Neuronal stem cell (in vitro differentiated cells): ENCODE measurements at regions not wholly inside any gene's neighbourhood (a gene's known extent, or its start where the extent isn't known, plus 50 kb on each side); places are given as distances from the start of the nearest gene placed in this dataset. TPM values are rescaled to one million over a fixed set of nuclear protein-coding genes. Genes with fewer than 3 reads are reported as not detected.

Experiments
- DNase-seq: peaks from one replicate; pipeline ENCODE4 v3.0.0-alpha.2; 2013; ENCODE audit warnings: low spot score
- H2AFZ ChIP-seq: one replicate; pipeline ENCODE4 v1.6.1; 2013; ENCODE audit warnings: mild to moderate bottlenecking, low read length, inconsistent platforms
- H2AK5ac ChIP-seq: 2 replicates; pipeline ENCODE4 v1.6.1; 2013; ENCODE audit warnings: low read depth, mild to moderate bottlenecking, inconsistent platforms, low read length, moderate library complexity, mixed read lengths
- H2BK120ac ChIP-seq: 2 replicates; pipeline ENCODE4 v1.6.1; 2013; ENCODE audit warnings: low read depth, mild to moderate bottlenecking, inconsistent platforms, low read length, moderate library complexity, mixed read lengths
- H2BK12ac ChIP-seq: one replicate; pipeline ENCODE4 v1.6.1; 2013; ENCODE audit warnings: low read length, inconsistent platforms
- H2BK15ac ChIP-seq: 2 replicates; pipeline ENCODE4 v1.6.1; 2013; ENCODE audit warnings: mild to moderate bottlenecking, low read length, inconsistent platforms, mixed read lengths
- H2BK5ac ChIP-seq: one replicate; pipeline ENCODE4 v1.6.1; 2013; ENCODE audit warnings: inconsistent platforms, mild to moderate bottlenecking, low read length, moderate library complexity
- H3K14ac ChIP-seq: one replicate; pipeline ENCODE4 v1.6.1; 2013; ENCODE audit warnings: low read length, inconsistent platforms
- H3K18ac ChIP-seq: 2 replicates; pipeline ENCODE4 v1.6.1; 2013; ENCODE audit warnings: low read length, inconsistent platforms
- H3K23ac ChIP-seq: 2 replicates; pipeline ENCODE4 v1.6.1; 2013; ENCODE audit warnings: low read depth, mild to moderate bottlenecking, mixed read lengths, low read length, inconsistent platforms; ENCODE audit not compliant: poor library complexity
- H3K27ac ChIP-seq: replicated peaks from 3 replicates; pipeline ENCODE4 v1.5.1; 2013; ENCODE audit warnings: low read length, inconsistent platforms
- H3K27me3 ChIP-seq, 3 experiments: 2 replicates each; pipeline ENCODE4 v1.6.1; 2013; ENCODE audit warnings: low read length in 3 of 3, mild to moderate bottlenecking in 2 of 3, inconsistent platforms in 1 of 3, low read depth in 1 of 3, mixed read lengths in 1 of 3, moderate library complexity in 1 of 3; ENCODE audit not compliant: control insufficient read depth in 3 of 3, insufficient read depth in 3 of 3
- H3K36me3 ChIP-seq, 2 donors: replicated peaks in 1 of 2; 2 replicates each; pipeline ENCODE4 v1.6.1; 2013; ENCODE audit warnings: low read length in 2 of 2; ENCODE audit not compliant: control insufficient read depth in 2 of 2, insufficient read depth in 2 of 2
- H3K4ac ChIP-seq: 2 replicates; pipeline ENCODE4 v1.6.1; 2013; ENCODE audit warnings: inconsistent platforms, mild to moderate bottlenecking, low read length, moderate library complexity
- H3K4me1 ChIP-seq, 2 donors: 1 replicate in 1 of 2; 2 replicates in 1 of 2; pipeline ENCODE4 v1.6.1; 2013; ENCODE audit warnings: low read length in 2 of 2, low read depth in 1 of 2; ENCODE audit not compliant: control insufficient read depth in 2 of 2, insufficient read depth in 1 of 2
- H3K4me2 ChIP-seq: one replicate; pipeline ENCODE4 v1.6.1; 2013; ENCODE audit warnings: mild to moderate bottlenecking, low read length, inconsistent platforms; ENCODE audit not compliant: insufficient read depth, poor library complexity, severe bottlenecking
- H3K4me3 ChIP-seq, 2 donors: 2 replicates each; pipeline ENCODE4 v1.5.1; 2013; ENCODE audit warnings: low read length in 2 of 2, mild to moderate bottlenecking in 2 of 2, inconsistent platforms in 1 of 2, moderate library complexity in 1 of 2
- H3K79me1 ChIP-seq: one replicate; pipeline ENCODE4 v1.6.1; 2013; ENCODE audit warnings: low read depth, mild to moderate bottlenecking, inconsistent platforms, low read length, moderate library complexity
- H3K9ac ChIP-seq: one replicate; pipeline ENCODE4 v1.6.1; 2013; ENCODE audit warnings: mild to moderate bottlenecking, low read depth, low read length, inconsistent platforms; ENCODE audit not compliant: poor library complexity
- H3K9me3 ChIP-seq, 2 donors: replicated peaks in 1 of 2; 2 replicates each; pipeline versions ENCODE3 to v1.6.1; 2013; ENCODE audit warnings: low read length in 2 of 2, mild to moderate bottlenecking in 2 of 2, inconsistent platforms in 1 of 2, low read depth in 1 of 2, mixed read lengths in 1 of 2, moderate library complexity in 1 of 2; ENCODE audit not compliant: control insufficient read depth in 2 of 2, insufficient read depth in 1 of 2
- H4K8ac ChIP-seq: one replicate; pipeline ENCODE4 v1.6.1; 2013; ENCODE audit warnings: low read depth, mild to moderate bottlenecking, inconsistent platforms, low read length, moderate library complexity
- H4K91ac ChIP-seq: one replicate; pipeline ENCODE4 v1.6.1; 2013; ENCODE audit warnings: low read length, low read depth, mild to moderate bottlenecking, inconsistent platforms; ENCODE audit not compliant: poor library complexity
- WGBS, 2 donors: extraction: QIAGEN DNeasy Blood & Tissue Kit; methylation state at CpG; one replicate each; pipeline ENCODE4 v1.1.7; 2013; ENCODE audit warnings: missing lambda C conversion rate in 2 of 2, mixed read lengths in 1 of 2; ENCODE audit not compliant: insufficient read length in 2 of 2, insufficient replicate concordance in 1 of 2; ENCODE audit errors: extremely low coverage in 2 of 2; 5-methylcytosine and 5-hydroxymethylcytosine counted together
- small RNA-seq: library from polyadenylated mRNA; stranded (forward); fragments of <200 nt; extraction: miRNeasy Mini kit (QIAGEN cat#:217004); gene quantifications from one replicate; pipeline ENCODE3, GENCODE V24; 2013; ENCODE audit not compliant: insufficient read depth

GRCh38 chr15:86021281-86022264 is 58.1 kb upstream of the AGBL1 start:
- Histone ChIP-seq H3K27me3 (no peaks in the 10 kb centered on the region), H2BK12ac (no peak overlapping the region), H2BK120ac (no peak overlapping the region), H3K27ac (no peak overlapping the region), H3K4me3 (no peak overlapping the region), H3K14ac (no peak overlapping the region), H3K4ac (no peak overlapping the region), H3K9ac (no peak overlapping the region), H3K18ac (no peak overlapping the region), H2AFZ (no peak overlapping the region), H2AK5ac (no peak overlapping the region), H3K4me1 (no peaks in the 10 kb centered on the region), H2BK5ac (no peak overlapping the region), H3K4me2 (no peak overlapping the region), H3K23ac (no peak overlapping the region), H3K79me1 (no peaks in the 10 kb centered on the region), H2BK15ac (no peak overlapping the region), H3K9me3 (no peaks in the 10 kb centered on the region), H4K91ac (no peak overlapping the region), H4K8ac (no peak overlapping the region), H3K36me3 (no peaks in the 10 kb centered on the region)
- DNase-seq = no peak
- no CpG with 5 or more reads among the region's 5 CpGs for WGBS, 2 donors

GRCh38 chr15:86028961-86029360 is 50.7 kb upstream of the AGBL1 start:
- H4K8ac ChIP-seq = no peak overlapping the region
- no peak overlapping the region for H3K4ac ChIP-seq
- no peak overlapping the region for H3K27ac ChIP-seq
- H3K18ac ChIP-seq = no peak overlapping the region
- H3K9ac ChIP-seq = no peak overlapping the region
- H3K27me3 ChIP-seq = no peaks in the 10 kb centered on the region
- no peak overlapping the region for H2AFZ ChIP-seq
- H2BK15ac ChIP-seq = no peak overlapping the region
- no peak overlapping the region for H2BK12ac ChIP-seq
- no peak overlapping the region for H3K23ac ChIP-seq
- no peaks in the 10 kb centered on the region for H3K79me1 ChIP-seq
- H3K9me3 ChIP-seq = no peaks in the 10 kb centered on the region
- WGBS, 2 donors = no CpG with 5 or more reads among the region's 4 CpGs
- no peaks in the 10 kb centered on the region for H3K4me1 ChIP-seq
- H2BK120ac ChIP-seq = no peak overlapping the region
- no peak overlapping the region for H3K4me2 ChIP-seq
- H3K36me3 ChIP-seq = no peaks in the 10 kb centered on the region
- H2BK5ac ChIP-seq = no peak overlapping the region
- no peak overlapping the region for H4K91ac ChIP-seq
- no peak overlapping the region for H3K14ac ChIP-seq
- H2AK5ac ChIP-seq = no peak overlapping the region
- DNase-seq = no peak
- no peak overlapping the region for H3K4me3 ChIP-seq

Small RNA genes in the stretch of these regions (small RNA-seq; reads per million reads assigned to genes)
- gene AC104229.1 = not detected
